ENCODE measurements at regions not wholly inside any gene's neighbourhood (a gene's known extent, or its start where the extent isn't known, plus 50 kb on each side); places are given as distances from the start of the nearest gene placed in this dataset.

DNA sequence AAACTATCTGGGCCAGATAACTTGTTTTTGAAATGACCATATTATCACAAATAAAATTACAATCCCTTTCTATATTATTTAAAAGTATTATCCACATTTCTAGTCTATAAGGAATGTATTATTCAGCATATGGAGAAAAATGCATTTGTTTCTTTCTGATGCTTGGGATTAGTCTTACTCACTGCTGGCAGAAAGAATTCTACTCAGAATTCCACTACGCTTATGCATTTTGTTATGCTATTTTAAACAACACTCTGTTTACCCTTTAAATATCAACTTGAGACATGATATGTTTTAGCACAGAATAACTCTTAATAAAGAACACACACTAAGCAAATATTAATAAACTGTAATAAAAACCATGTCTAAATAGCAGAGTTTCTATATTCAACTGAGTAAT lies 77.6 kb upstream of the ANO3 start:
- no peak for TF ChIP-seq POLR2AphosphoS5 (IDR thresholded peaks at IDR 0.05; ENCODE audit: insufficient read depth in 1 of 2, low read depth in 1 of 2)
- no peak for DNase-seq (ENCODE audit: extremely low spot score in 2 of 2)
- intact Hi-C loops (cut with DNase I): no loop called here

GRCh38 chr11:26263769-26264168 lies 68.2 kb upstream of the ANO3 start:
- no peaks in the 10 kb centered on the region for H3K9me3 ChIP-seq
- H3K36me3 ChIP-seq: no peaks in the 10 kb centered on the region
- DNase-seq (ENCODE audit: extremely low spot score in 2 of 2): no peak
- H3K27me3 ChIP-seq: no peaks in the 10 kb centered on the region
- H3K4me1 ChIP-seq: no peaks in the 10 kb centered on the region
- intact Hi-C loops (cut with DNase I): no loop called here
- no peak overlapping the region for H3K4me3 ChIP-seq
- no peak overlapping the region for H3K27ac ChIP-seq
- TF ChIP-seq POLR2AphosphoS5 (IDR thresholded peaks at IDR 0.05; ENCODE audit: insufficient read depth in 1 of 2, low read depth in 1 of 2): no peak
- TF ChIP-seq POLR2A (IDR thresholded peaks at IDR 0.05): no peak
- TF ChIP-seq CTCF (IDR thresholded peaks at IDR 0.05): no peak

More for the DNA sequence above, 77.6 kb upstream of the ANO3 start:
- Histone ChIP-seq H3K4me1 (no peaks in the 10 kb centered on the region), H3K4me3 (no peak overlapping the region), H3K27me3 (no peaks in the 10 kb centered on the region), H3K9me3 (no peaks in the 10 kb centered on the region), H3K27ac (no peak overlapping the region), H3K36me3 (no peaks in the 10 kb centered on the region)

DNA sequence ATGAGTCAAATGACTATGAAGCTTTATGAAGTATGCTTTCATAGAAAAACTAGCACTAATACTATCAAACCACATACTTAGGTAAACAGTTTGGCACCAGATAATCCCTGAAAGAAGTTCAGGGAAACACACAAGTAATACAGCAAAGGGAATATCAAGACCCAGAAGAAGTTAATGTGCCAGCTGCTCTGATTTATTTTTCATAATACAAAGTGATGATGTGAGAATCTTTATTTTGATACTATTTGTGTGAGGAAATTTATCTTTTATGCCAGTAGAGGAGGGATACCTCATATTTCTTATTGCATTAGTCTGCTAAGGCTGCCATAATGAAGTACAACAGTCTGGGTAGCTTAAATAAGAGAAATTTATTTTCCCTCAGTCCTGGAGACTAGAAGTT lies 67.7 kb upstream of the ANO3 start:
- Histone ChIP-seq H3K27ac (no peak overlapping the region), H3K9me3 (no peaks in the 10 kb centered on the region), H3K4me1 (no peaks in the 10 kb centered on the region), H3K4me3 (no peak overlapping the region), H3K27me3 (no peaks in the 10 kb centered on the region), H3K36me3 (no peaks in the 10 kb centered on the region)
- intact Hi-C loops (cut with DNase I): no loop called here
- no peak for TF ChIP-seq POLR2A (IDR thresholded peaks at IDR 0.05)
- no peak for TF ChIP-seq CTCF (IDR thresholded peaks at IDR 0.05)
- TF ChIP-seq POLR2AphosphoS5 (IDR thresholded peaks at IDR 0.05; ENCODE audit: insufficient read depth in 1 of 2, low read depth in 1 of 2): no peak
- no peak for DNase-seq (ENCODE audit: extremely low spot score in 2 of 2)

DNA sequence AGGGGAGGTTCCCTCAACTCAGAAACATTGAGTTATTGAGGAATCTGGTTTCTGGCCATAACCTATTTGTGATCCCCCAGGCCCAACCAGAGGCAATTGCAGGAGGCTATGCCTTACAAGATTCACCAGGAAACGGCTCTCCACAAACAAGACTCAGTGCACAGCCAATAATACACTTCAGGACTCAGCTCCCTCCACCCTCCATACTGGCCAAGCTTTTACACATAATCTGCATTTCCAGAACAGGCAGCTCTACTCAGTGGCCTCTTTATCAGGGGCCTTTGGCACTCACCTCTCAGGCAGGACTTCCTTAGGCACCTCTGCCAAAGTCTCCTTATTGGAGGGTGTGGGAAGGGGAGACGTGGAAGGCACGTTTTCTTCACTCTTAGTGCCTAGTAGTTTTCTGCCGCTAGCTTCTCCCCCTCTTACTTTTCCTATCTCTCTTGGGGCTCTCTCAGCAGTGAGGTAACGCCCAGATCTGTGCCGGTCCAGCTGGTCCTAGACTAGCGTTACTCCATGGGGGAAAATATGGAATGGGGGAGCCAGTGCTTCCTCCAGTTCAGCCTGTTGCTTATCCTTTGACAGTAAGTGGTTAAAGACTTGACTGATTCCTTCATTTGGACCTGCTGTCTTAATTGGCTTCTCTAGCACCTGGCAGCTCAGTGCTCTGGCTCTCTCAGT lies 62.8 kb upstream of the ANO3 start:
- intact Hi-C loops (cut with DNase I): no loop called here
- Histone ChIP-seq H3K4me3 (no peak overlapping the region), H3K9me3 (no peaks in the 10 kb centered on the region), H3K27me3 (no peaks in the 10 kb centered on the region), H3K4me1 (no peaks in the 10 kb centered on the region), H3K36me3 (no peaks in the 10 kb centered on the region), H3K27ac (no peak overlapping the region)
- no peak for TF ChIP-seq POLR2AphosphoS5 (IDR thresholded peaks at IDR 0.05; ENCODE audit: insufficient read depth in 1 of 2, low read depth in 1 of 2)
- TF ChIP-seq POLR2A (IDR thresholded peaks at IDR 0.05): no peak
- no peak for TF ChIP-seq CTCF (IDR thresholded peaks at IDR 0.05)
- no peak for DNase-seq (ENCODE audit: extremely low spot score in 2 of 2)

GRCh38 chr11:26271666-26272065 lies 60.3 kb upstream of the ANO3 start:
- H3K36me3 ChIP-seq: no peaks in the 10 kb centered on the region
- no peaks in the 10 kb centered on the region for H3K9me3 ChIP-seq
- no peak overlapping the region for H3K27ac ChIP-seq
- H3K4me3 ChIP-seq: no peak overlapping the region
- no peaks in the 10 kb centered on the region for H3K27me3 ChIP-seq
- no peak for DNase-seq (ENCODE audit: extremely low spot score in 2 of 2)
- H3K4me1 ChIP-seq: no peaks in the 10 kb centered on the region
- intact Hi-C loops (cut with DNase I): no loop called here
- no peak for TF ChIP-seq CTCF (IDR thresholded peaks at IDR 0.05)
- TF ChIP-seq POLR2AphosphoS5 (IDR thresholded peaks at IDR 0.05; ENCODE audit: insufficient read depth in 1 of 2, low read depth in 1 of 2): no peak
- TF ChIP-seq POLR2A (IDR thresholded peaks at IDR 0.05): no peak

All from vagina (tissue), 2 donors.